Tibial nerve (tissue), 4 donors: ENCODE measurements at regions not wholly inside any gene's neighbourhood (a gene's known extent, or its start where the extent isn't known, plus 50 kb on each side); places are given as distances from the start of the nearest gene placed in this dataset.

Source experiments
- CTCF ChIP-seq, 5 experiments: fragments of 200-600 bp in 3 of 5; fragments of 450-650 bp in 2 of 5; sonication (generic) in 3 of 5; IDR thresholded peaks; one replicate each; pipeline ENCODE4 v1.5.1; 2016 to 2019; ENCODE audit warnings: antibody characterized with exemption in 5 of 5, mild to moderate bottlenecking in 3 of 5, moderate library complexity in 2 of 5
- EP300 ChIP-seq, 2 donors: sonication (generic); formaldehyde crosslinking; IDR thresholded peaks; one replicate each; pipeline ENCODE4 v1.6.1; 2017; ENCODE audit warnings: antibody characterized with exemption in 2 of 2, mild to moderate bottlenecking in 1 of 2
- POLR2A ChIP-seq, 2 donors: fragments of 450-650 bp; IDR thresholded peaks; one replicate each; pipeline ENCODE4 v1.6.1; 2017; ENCODE audit warnings: antibody characterized with exemption in 2 of 2, mild to moderate bottlenecking in 2 of 2, moderate library complexity in 2 of 2

DNA sequence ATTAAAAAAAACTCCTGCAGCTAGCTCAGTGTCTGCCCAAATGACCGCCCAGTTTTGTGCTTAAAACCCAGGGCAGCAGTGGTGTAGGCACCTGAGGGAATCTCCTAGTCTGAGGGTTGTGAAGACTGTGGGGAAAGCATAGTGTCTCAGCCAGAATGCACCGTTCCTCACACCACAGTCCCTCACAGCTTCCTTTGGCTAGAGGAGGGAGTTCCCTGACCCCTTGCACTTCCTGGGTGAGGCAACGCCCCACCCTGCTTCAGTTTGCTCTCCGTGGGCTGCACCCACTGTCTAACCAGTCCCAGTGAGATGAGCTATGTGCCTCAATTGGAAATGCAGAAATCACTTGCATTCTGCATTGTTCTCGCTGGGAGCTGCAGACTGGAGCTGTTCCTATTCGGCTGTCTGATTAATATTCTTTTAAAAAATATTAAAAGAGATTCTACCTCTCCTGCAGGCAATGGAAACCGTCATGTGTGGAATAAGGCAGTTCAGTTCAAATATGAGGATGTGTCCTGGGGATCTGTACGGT lies 645.7 kb downstream of the FGF9 start:
- TF ChIP-seq CTCF (IDR thresholded peaks at IDR 0.05) (no peak), POLR2A (IDR thresholded peaks at IDR 0.05) (no peak), EP300 (IDR thresholded peaks at IDR 0.05) (no peak)
